GM11168 (cell line): ENCODE measurements at regions not wholly inside any gene's neighbourhood (a gene's known extent, or its start where the extent isn't known, plus 50 kb on each side); places are given as distances from the start of the nearest gene placed in this dataset.
"Not testable (repeated sequence)": the region's sequence is repeated elsewhere in the genome, so short reads cannot be mapped to it uniquely, and the experiment has no call there.

Experiments used
- in situ Hi-C: fragments of 300-500 bp; cut with MboI; formaldehyde crosslinking; loops from one replicate; pipeline ENCODE4 v1.12.0; 2022; ENCODE audit warnings: low sequenced_read_pairs; ENCODE audit not compliant: unreplicated experiment

- in situ Hi-C loops, result no loop called here
Measured at GRCh38 chr5:89346573-89346972, 463.6 kb upstream of the MEF2C start.

- in situ Hi-C loops, result no loop called here
Measured at GRCh38 chr5:89343666-89344065, 460.7 kb upstream of the MEF2C start.

- in situ Hi-C loops, result no loop called here
Measured at GRCh38 chr5:89342106-89342876, 459.3 kb upstream of the MEF2C start.

GRCh38 chr5:89338935-89339334, 456.0 kb upstream of the MEF2C start:
- in situ Hi-C loops, result no loop called here

GRCh38 chr5:89336111-89336510, 453.1 kb upstream of the MEF2C start:
- in situ Hi-C loops, result no loop called here

GRCh38 chr5:89330140-89330539, 447.2 kb upstream of the MEF2C start:
- in situ Hi-C loops, result no loop called here

GRCh38 chr5:89327608-89328007, 444.6 kb upstream of the MEF2C start:
- in situ Hi-C loops, result no loop called here

- in situ Hi-C loops, result no loop called here
Measured at GRCh38 chr5:89324990-89325389, 442.0 kb upstream of the MEF2C start.

- in situ Hi-C loops, result no loop called here
Measured at GRCh38 chr5:89320421-89321277, 437.7 kb upstream of the MEF2C start.

GRCh38 chr5:89317838-89318237, 434.9 kb upstream of the MEF2C start:
- in situ Hi-C loops, result not testable (repeated sequence)

GRCh38 chr5:89315286-89316100, 432.5 kb upstream of the MEF2C start:
- in situ Hi-C loops, result no loop called here

GRCh38 chr5:89313804-89314588, 431.0 kb upstream of the MEF2C start:
- in situ Hi-C loops, result no loop called here

- in situ Hi-C loops, result no loop called here
Measured at GRCh38 chr5:89313044-89313443, 430.1 kb upstream of the MEF2C start.

GRCh38 chr5:89309268-89309667, 426.3 kb upstream of the MEF2C start:
- in situ Hi-C loops, result no loop called here

GRCh38 chr5:89308606-89309040, 425.6 kb upstream of the MEF2C start:
- in situ Hi-C loops, result no loop called here

- in situ Hi-C loops, result no loop called here
Measured at GRCh38 chr5:89307972-89308371, 425.0 kb upstream of the MEF2C start.

- in situ Hi-C loops, result not testable (repeated sequence)
Measured at GRCh38 chr5:89307141-89307540, 424.2 kb upstream of the MEF2C start.

- in situ Hi-C loops, result no loop called here
Measured at GRCh38 chr5:89303033-89303480, 420.1 kb upstream of the MEF2C start.

- in situ Hi-C loops, result no loop called here
Measured at GRCh38 chr5:89302102-89302891, 419.3 kb upstream of the MEF2C start.
